ENCODE measurements at regions not wholly inside any gene's neighbourhood (a gene's known extent, or its start where the extent isn't known, plus 50 kb on each side); places are given as distances from the start of the nearest gene placed in this dataset.
"Not testable (repeated sequence)": the region's sequence is repeated elsewhere in the genome, so short reads cannot be mapped to it uniquely, and the experiment has no call there.

DNA sequence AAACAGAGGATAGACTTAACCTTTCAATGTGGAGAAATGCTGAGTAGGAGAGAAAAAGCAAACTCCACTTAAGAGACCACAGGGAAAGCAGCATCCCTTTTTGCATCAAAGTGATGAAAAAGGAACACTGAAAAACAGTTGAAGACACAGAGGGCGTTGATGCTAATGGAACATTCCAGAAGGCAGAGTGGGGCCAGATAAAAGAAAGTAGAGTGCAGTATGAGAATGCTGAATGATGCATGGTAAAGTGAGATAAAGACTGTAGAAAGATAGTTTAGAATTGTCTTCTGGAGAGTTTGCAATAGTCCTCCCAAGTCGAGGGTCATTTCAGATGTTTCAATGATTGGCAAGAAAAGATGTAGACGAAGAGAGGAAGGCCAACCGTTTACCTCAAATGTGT is 574.3 kb downstream of the PRR16 start:
- TF ChIP-seq POLR2A (IDR thresholded peaks at IDR 0.05) (no peak), POLR2AphosphoS5 (IDR thresholded peaks at IDR 0.05) (no peak)
- TF ChIP-seq, protein P1, sequence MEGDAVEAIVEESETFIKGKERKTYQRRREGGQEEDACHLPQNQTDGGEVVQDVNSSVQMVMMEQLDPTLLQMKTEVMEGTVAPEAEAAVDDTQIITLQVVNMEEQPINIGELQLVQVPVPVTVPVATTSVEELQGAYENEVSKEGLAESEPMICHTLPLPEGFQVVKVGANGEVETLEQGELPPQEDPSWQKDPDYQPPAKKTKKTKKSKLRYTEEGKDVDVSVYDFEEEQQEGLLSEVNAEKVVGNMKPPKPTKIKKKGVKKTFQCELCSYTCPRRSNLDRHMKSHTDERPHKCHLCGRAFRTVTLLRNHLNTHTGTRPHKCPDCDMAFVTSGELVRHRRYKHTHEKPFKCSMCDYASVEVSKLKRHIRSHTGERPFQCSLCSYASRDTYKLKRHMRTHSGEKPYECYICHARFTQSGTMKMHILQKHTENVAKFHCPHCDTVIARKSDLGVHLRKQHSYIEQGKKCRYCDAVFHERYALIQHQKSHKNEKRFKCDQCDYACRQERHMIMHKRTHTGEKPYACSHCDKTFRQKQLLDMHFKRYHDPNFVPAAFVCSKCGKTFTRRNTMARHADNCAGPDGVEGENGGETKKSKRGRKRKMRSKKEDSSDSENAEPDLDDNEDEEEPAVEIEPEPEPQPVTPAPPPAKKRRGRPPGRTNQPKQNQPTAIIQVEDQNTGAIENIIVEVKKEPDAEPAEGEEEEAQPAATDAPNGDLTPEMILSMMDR (IDR thresholded peaks at IDR 0.05) = no peak
- intact Hi-C loops (cut with DNase I; ENCODE audit: low total_unique reads) = no loop called here
- H3K9me3 ChIP-seq = no peaks in the 10 kb centered on the region
- no peak overlapping the region for H3K27ac ChIP-seq
- no peaks in the 10 kb centered on the region for H3K36me3 ChIP-seq
- no peak overlapping the region for H3K4me3 ChIP-seq
- no peaks in the 10 kb centered on the region for H3K27me3 ChIP-seq
- DNase-seq (ENCODE audit: low spot score in 2 of 2) = no peak
- no peaks in the 10 kb centered on the region for H3K4me1 ChIP-seq

DNA sequence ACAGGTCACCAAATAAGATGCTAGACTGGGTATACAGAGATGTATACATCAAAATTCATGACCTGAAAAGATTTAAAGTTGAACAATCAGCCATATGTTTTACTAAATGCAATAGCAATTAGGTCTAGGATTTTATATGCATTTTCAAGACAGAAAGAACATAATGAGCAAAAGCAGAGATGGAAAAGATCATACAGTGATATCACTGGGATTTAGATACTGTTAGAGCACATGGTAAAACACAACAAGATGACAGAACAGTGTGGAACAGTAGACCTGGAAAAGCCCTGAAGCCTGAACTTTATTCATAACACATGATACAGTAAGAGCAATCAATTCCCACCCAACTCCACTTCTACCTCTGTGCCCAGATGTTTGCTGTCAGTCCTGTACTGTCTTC is 585.9 kb downstream of the PRR16 start:
- no peaks in the 10 kb centered on the region for H3K36me3 ChIP-seq
- H3K4me3 ChIP-seq = no peak overlapping the region
- H3K9me3 ChIP-seq = no peaks in the 10 kb centered on the region
- TF ChIP-seq POLR2AphosphoS5 (IDR thresholded peaks at IDR 0.05) (no peak), POLR2A (IDR thresholded peaks at IDR 0.05) (no peak)
- no peak overlapping the region for H3K27ac ChIP-seq
- no peaks in the 10 kb centered on the region for H3K4me1 ChIP-seq
- no peak for DNase-seq (ENCODE audit: low spot score in 2 of 2)
- H3K27me3 ChIP-seq = no peaks in the 10 kb centered on the region
- intact Hi-C loops (cut with DNase I; ENCODE audit: low total_unique reads) = no loop called here

DNA sequence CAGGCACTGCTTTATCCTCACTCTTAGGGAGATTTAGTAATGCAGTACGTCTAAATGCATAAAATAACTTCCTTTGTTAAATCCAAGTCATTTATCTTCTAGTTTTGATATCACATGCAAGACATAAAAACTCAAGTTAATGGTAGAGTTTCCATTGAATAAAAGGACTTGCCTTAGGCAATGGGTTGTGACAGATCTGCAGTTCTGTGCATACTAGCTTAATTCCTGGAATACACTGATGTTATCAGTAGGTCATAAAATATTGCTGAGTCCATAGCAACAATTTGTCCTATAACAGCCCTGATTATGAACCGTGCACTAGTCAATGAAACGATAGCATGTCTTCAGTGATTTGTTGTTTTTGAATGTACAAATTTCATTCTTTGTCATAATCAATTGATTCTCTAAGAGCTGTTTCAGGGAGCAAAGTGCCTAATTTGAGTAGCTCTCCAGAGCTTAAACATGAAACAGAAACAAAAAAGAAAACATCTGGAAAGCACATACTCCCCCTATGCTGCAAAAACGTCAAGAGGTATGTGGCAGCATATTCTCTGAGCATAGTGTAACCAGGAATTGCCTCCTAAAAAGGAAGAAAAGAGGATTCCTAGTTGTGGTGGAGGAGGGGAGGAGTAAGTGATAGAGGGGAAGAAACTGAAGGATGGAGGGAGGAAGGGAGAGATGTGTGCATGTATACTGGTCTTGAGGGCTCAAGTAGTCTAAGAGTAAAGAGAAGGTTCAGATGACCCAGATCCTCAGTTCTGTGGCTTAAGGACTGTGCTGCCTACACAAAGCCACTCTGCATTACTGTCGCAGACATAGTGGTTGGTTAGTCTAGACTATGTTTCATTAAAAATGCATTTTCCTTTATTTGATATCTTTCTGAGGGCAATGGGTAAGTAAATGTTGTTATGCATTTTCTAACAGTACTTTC is 589.2 kb downstream of the PRR16 start:
- no peaks in the 10 kb centered on the region for H3K9me3 ChIP-seq
- no peak for DNase-seq (ENCODE audit: low spot score in 2 of 2)
- no peaks in the 10 kb centered on the region for H3K27me3 ChIP-seq
- H3K36me3 ChIP-seq = no peaks in the 10 kb centered on the region
- intact Hi-C loops (cut with DNase I; ENCODE audit: low total_unique reads) = no loop called here
- H3K27ac ChIP-seq = no peak overlapping the region
- H3K4me3 ChIP-seq = no peak overlapping the region
- no peak for TF ChIP-seq POLR2AphosphoS5 (IDR thresholded peaks at IDR 0.05)
- TF ChIP-seq, protein P1 (IDR thresholded peaks at IDR 0.05) = no peak
- no peak for TF ChIP-seq POLR2A (IDR thresholded peaks at IDR 0.05)
- no peaks in the 10 kb centered on the region for H3K4me1 ChIP-seq

DNA sequence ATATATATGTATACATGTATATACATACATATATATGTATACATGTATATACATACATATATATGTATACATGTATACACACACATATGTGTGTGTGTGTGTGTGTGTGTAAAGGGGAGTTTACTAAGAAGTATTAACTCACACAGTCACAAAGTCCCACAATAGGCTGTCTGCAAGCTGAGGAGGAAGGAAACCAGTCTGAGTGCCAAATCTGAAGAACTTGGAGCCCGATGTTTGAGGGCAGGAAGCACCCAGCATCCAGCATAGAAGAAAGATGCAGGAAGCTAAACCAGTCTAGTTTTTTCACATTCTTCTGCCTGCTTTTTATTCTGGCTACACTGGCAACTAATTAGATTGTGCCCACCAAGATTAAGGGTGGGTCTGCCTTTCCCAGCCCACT is 591.5 kb downstream of the PRR16 start:
- no peak for TF ChIP-seq POLR2A (IDR thresholded peaks at IDR 0.05)
- TF ChIP-seq POLR2AphosphoS5 (IDR thresholded peaks at IDR 0.05) = no peak
- TF ChIP-seq, protein P1 (IDR thresholded peaks at IDR 0.05) = no peak
- H3K36me3 ChIP-seq = no peaks in the 10 kb centered on the region

DNA sequence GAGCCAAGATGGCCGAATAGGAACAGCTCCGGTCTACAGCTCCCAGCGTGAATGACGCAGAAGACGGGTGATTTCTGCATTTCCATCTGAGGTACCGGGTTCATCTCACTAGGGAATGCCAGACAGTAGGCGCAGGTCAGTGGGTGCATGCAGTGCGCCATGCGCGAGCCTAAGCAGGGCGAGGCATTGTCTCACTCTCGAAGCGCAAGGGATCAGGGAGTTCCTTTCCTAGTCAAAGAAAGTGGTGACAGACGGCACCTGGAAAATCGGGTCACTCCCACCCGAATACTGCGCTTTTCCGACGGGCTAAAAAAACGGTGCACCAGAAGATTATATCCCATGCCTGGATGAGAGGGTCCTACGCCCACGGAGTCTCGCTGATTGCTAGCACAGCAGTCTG is 600.1 kb downstream of the PRR16 start:
- H3K4me1 ChIP-seq; H3K4me3 ChIP-seq; H3K9me3 ChIP-seq; H3K27me3 ChIP-seq; intact Hi-C loops (cut with DNase I; ENCODE audit: low total_unique reads); DNase-seq (ENCODE audit: low spot score in 2 of 2); H3K27ac ChIP-seq; H3K36me3 ChIP-seq: not testable (repeated sequence)

More for the DNA sequence above, 591.5 kb downstream of the PRR16 start:
- Histone ChIP-seq H3K4me3 (no peak overlapping the region), H3K9me3 (no peaks in the 10 kb centered on the region), H3K27me3 (no peaks in the 10 kb centered on the region), H3K27ac (no peak overlapping the region), H3K4me1 (no peaks in the 10 kb centered on the region)
- intact Hi-C loops (cut with DNase I; ENCODE audit: low total_unique reads) = no loop called here
- no peak for DNase-seq (ENCODE audit: low spot score in 2 of 2)

DNA sequence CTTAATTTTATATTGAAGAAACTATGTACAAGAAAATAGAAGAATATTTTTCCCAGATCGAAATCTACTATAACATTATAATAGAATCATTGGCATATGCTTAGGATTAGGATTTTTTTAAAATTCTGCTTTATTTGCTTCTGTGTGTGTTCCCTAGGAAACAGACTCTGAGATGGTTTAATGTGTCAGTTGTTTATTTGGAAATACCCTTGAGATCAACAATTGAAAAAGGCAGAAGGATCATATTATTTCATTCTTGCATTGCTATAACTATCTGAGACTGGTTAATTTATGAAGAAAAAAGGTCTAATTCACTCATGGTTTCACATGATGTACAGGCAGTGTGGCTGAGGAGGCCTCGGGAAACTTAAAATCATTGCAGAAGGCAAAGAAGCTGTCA is 622.6 kb downstream of the PRR16 start:
- H3K4me1 ChIP-seq = no peaks in the 10 kb centered on the region
- H3K9me3 ChIP-seq = peaks cover 0 to 7% of the 10 kb centered on the region in 2 donors
- no peak for DNase-seq (ENCODE audit: low spot score in 2 of 2)
- no peaks in the 10 kb centered on the region for H3K27me3 ChIP-seq
- no peak overlapping the region for H3K27ac ChIP-seq
- TF ChIP-seq, protein P1 (IDR thresholded peaks at IDR 0.05) = no peak
- no peak for TF ChIP-seq POLR2AphosphoS5 (IDR thresholded peaks at IDR 0.05)
- TF ChIP-seq POLR2A (IDR thresholded peaks at IDR 0.05) = no peak
- H3K4me3 ChIP-seq = no peak overlapping the region
- intact Hi-C loops (cut with DNase I; ENCODE audit: low total_unique reads) = no loop called here
- H3K36me3 ChIP-seq = no peaks in the 10 kb centered on the region
